ENCODE measurements at regions not wholly inside any gene's neighbourhood (a gene's known extent, or its start where the extent isn't known, plus 50 kb on each side); places are given as distances from the start of the nearest gene placed in this dataset.
A peak's percentile ranks its signal among the peaks of the same experiment; 100 is the strongest.
"Not testable (repeated sequence)": the region's sequence is repeated elsewhere in the genome, so short reads cannot be mapped to it uniquely, and the experiment has no call there.

DNA sequence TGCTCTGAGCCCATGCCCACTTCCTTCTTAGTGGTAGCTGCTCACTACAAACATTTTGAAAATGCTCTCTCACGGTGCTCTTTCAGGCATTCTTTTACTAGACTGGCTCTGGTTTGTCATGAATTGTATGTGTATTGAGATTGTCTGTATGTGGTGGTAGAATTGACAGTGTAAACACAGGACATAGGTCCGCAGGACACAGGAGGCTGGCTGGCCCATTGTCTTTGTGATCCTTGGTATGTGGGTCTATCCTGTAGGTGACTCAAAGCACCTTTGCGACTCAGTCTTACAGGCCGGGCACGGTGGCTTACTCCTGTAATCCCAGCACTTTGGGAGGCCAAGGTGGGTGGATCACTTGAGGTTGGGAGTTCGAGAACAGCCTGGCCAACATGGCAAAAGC lies 250.9 kb downstream of the C12orf75 start:
- peak; percentile 9 for DNase-seq (ENCODE audit: low spot score)

DNA sequence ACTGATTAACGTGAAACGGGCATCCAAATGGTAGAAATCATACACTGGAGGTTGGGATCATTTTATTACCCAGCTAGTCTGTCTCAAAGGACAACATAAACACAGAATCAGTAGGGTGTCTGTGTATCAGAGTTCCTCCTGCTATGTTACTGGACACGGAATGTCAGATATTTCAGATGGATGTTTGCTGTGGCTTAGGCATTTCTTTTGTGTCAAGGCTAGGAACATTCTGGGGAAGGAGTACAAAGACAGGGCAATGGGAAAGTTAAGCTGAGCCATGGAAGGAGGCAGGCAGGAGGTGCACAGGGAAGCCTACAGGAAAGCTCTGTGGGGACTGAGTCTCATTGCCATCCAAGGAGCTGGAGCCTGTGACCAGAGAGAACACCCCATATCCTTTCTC lies 254.6 kb downstream of the C12orf75 start:
- DNase-seq (ENCODE audit: low spot score), result no peak

DNA sequence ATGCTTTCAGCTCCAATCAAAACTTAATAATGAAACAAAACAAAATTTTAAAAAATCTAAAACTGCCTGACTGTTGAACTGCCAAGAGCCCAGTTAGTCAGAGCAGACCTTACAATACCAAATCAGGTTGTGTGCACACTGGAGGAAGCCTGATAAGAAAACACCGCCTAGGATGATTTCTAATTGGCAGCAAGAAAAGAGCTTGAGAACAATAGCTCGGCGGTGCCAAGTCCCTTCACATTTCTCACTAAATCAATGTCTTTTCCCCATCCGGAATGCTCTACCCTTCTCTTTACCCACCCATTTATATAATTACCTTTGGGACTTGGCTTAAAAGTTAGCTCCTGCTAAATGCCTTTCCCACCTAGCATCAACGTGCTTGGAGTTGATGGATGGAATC lies 256.7 kb downstream of the C12orf75 start:
- no peak for DNase-seq (ENCODE audit: low spot score)

DNA sequence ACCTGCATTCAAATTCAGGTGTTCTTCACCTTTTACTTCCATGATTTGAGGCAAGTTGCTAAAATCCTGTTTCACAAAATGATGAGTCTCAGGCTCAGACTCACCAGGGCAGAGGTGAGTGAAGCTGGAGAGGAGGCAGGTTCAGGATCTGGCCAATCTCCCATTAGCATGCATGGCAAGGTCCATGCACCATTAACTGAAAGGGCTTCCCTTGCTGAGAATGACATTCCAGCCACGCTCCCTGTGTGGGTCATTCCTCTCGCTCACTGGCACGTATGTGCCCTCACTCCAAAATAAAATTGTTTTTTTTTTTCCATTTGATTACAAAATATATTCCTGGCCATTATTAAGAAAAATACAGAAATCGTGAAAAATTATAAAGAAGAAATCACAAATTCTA lies 257.6 kb downstream of the C12orf75 start:
- no peak for DNase-seq (ENCODE audit: low spot score)

DNA sequence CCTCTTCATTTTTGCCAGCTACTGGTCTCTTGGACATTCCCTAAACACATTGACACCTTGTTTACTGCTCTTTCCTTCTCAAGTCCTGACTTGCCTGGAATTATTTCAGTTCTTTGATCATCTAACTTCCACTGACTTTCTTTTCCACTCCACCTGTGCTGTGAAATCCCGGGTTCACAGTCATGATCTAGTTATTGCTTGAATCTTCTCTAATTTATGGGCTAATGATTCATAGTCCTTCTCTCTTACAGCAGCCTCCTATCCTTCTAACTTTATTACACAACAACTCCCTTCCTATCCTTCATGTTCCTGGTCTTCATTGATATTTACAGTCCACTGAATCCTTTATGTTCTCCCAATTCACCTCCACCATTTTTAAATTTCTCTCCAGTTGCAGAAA lies 260.1 kb downstream of the C12orf75 start:
- DNase-seq (ENCODE audit: low spot score), result peak; percentile 19

DNA sequence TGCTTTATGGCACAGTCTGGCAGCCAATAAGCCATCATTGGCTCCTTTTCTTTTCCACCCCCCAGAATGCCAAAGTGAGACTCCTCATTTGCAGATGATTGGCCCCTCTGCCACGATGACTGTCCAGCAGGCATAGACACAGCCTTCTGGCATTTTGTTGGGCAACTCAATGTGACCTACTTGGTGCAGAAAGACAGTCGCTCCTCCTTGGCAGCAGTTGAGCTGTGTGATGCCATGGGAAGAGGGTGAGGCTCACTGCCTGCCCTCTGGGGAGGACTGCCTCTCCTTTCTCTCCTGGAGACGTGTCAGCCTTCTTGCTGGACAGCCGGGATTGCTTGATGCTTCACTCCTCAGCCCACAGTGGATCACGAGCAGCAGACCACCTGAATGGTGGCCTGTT lies 264.9 kb downstream of the C12orf75 start:
- DNase-seq (ENCODE audit: low spot score), result no peak

DNA sequence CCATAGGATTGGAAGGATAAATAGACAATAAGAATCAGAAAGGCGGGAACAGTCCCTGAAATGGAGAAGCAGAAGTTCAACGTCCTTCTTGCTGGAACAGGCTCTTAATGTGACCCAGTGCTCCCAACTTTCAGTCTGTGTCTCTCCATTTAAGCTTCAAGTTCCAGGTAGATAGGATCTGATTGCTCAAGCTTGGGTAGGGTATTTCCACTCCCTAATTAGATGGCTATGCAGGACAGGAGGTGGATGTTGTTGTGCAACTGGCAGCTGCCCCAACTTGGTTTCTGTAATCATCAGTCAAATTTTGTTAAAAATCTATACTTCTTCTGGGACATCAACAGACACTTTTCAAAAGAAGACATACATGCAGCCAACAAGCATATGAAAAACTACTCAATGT lies 266.2 kb downstream of the C12orf75 start:
- no peak for DNase-seq (ENCODE audit: low spot score)

DNA sequence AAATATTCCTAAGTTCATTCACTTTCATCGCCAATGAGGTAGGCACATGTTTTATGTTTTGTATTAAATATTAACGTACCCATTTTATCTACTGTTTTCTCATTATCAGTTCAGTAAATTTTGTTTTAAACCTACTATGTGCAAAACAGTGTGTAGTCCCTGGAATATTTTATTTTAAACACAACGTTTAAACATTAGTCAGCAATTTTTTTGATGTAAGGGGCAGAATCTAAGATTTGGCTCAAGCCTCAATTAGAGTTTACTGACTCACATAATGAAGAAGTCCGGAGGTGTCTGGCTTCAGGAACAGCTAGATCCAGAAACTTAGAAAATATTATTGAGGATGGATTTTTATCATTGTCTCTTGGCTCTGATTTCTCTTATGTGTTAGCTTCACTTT lies 267.5 kb downstream of the C12orf75 start:
- DNase-seq (ENCODE audit: low spot score), result no peak

DNA sequence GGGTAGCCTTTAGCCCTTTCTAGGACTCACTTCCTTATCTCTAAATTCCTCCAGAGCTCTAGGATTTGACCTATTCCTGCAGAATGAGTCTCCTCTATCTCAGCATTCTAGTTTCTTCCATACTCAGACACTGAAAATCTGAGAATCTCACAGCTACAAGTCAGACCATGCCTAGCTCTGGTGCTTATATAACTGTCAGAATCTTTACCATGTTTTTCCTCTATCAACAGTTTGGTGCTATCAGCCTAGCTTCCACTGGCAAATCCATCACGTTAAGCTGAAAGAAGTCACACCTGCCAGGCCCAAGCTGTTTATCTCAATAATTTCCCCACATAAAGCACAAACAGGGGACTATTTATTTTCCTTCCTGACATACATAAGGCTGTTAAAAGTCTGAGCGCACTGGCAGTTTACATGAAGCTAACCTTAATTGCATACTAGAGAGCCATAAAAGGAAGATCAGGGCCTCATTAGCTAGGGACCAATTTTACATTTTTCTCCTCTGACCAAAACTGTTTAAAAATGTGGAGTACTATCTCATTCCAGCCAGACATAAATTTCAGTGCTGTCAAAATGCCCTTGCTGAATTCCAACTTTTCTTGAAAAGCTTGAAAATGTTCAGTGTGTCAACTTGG lies 270.5 kb downstream of the C12orf75 start:
- no peak for DNase-seq (ENCODE audit: low spot score)

DNA sequence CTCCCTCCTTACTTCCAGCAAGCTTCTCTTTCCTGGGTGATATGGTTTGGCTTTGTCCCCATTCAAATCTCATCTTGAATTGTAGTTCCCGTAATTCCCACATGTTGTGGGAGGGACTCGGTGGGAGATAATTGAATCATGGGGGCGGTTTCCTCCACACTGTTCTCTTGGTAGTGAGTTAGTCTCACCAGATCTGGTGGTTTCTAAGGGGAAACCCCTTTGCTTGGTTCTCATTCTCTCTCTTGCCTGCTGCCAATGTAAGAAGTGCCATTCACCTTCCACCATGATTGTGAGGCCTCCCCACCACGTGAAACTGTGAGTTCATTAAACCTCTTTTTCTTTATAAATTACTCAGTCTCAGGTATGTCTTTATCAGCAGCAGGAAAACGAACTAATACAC lies 271.8 kb downstream of the C12orf75 start:
- not testable (repeated sequence) for DNase-seq (ENCODE audit: low spot score)

DNA sequence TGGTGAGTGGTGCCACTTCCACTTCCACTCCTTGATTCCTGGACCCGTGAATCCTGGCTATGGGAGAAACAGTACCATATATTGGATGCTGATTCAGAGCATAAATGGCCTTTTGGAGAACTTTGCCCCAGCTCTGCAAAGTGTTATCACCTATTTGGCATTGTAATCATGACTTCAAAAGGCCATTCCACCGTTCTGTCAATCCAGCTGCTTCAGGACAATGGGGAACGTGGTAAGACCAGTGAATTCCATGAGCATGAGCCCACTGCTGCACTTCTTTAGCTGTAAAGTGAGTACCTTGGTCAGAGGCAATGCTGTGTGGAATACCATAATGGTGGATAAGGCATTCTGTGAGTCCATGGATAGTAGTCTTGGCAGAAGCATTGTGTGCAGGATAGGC lies 273.8 kb downstream of the C12orf75 start:
- DNase-seq (ENCODE audit: low spot score), result not testable (repeated sequence)

DNA sequence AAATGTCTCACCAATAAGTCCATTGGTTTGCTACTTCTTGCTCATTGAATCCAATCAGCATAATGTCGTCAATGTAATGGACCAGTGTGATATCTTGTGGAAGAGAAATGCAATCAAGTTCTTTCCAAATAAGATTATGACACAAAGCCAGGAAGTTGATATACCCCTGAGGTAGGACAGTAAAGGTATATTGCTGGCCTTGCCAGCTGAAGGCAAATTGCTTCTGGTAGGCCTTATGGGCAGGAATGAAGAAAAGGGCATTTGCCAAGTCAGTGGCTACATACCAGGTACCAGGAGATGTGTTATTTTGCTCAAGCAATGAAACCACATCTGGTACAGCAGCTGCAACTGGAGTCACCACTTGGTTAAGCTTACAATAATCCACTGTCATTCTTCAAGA lies 276.1 kb downstream of the C12orf75 start:
- not testable (repeated sequence) for DNase-seq (ENCODE audit: low spot score)

DNA sequence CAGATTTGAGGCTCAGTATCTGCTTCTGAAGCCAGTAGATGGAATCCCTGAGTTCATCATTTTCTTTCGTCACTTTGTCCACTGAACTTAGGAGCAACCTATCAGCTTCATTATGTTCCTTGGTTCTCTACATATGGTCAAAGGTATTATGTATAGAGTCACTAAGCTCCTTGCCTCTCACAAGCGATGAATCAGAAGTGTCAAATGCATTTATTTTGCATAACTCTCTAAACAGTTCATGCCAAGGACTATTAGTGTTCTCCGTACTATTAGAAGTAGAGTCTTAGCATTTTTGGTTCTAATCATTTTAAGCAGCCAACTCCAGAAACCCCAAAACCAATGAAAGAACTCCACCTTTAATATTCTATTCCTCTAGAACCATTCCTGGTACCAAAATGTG lies 278.5 kb downstream of the C12orf75 start:
- not testable (repeated sequence) for DNase-seq (ENCODE audit: low spot score)

DNA sequence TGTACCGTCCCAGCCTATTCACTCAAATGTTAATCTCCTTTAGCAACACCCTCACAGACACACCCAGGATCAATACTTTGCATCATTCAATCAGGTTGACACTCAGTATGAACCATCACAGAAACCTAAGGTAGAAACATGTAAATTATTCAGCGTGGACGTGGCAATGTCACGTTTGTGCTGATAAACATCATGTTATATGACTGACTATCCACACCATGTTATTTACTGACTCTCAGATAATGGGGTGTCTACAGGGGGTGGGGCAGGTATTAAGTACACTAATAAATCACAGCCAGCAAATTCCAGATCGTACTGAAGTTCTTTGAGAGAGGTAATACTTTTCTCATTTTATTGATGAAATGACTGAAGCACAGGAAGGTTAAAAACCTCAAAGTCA lies 280.0 kb downstream of the C12orf75 start:
- no peak for DNase-seq (ENCODE audit: low spot score)

DNA sequence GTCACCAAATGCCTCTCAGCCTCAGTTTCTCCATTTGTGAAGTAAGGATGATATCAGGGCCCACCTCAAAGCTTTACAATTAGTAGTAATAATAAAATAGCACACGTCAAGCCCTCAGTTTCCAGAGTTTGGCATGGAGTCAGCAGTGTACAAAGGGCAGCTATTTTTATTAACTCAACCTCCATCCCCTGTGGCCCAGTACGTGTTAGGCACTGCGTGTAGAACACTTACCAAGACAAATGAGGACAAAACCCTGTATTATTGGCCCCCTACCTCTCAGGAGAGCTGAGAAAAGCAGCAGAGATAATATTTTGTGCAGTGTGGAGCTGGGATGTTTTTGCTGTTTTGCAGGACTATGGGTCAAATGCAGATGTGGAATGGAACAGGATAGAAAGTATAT lies 280.8 kb downstream of the C12orf75 start:
- no peak for DNase-seq (ENCODE audit: low spot score)

DNA sequence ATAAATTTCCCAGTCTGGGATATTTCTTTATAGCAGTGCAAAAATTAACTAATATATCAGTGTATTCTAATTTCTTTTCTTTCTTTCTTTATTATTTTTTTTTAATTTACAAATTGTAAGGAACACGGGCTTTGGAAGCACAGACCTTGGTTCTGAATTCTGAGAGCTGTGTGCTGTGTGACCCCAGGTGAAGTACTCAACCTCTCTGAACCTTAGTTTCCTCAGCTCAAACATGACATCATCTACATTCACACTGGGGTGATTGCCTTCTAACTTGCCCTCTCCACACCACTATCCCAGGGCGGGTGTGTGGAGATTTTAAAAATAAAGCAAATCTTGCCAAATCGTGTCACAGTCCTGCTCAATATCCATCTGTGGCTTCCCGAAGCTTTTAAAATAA lies 282.8 kb downstream of the C12orf75 start:
- no peak for DNase-seq (ENCODE audit: low spot score)

DNA sequence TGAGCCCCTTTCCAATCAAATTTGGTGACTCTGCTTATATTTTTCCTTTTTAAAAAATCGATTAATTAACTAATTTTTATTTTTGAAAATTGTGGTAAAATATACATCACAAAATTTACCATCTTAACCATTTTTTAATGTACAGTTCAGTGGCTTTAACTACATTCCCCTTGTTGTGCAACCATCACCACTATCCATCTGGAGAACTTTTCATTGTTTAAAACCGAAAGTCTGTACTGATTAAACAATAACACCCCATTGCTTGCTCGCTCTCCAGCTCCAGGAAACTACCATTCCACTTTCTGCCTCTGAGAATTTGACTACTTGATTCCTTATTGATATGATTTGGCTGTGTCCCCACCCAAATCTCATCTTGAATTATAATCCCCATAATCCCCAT lies 283.4 kb downstream of the C12orf75 start:
- no peak for DNase-seq (ENCODE audit: low spot score)

DNA sequence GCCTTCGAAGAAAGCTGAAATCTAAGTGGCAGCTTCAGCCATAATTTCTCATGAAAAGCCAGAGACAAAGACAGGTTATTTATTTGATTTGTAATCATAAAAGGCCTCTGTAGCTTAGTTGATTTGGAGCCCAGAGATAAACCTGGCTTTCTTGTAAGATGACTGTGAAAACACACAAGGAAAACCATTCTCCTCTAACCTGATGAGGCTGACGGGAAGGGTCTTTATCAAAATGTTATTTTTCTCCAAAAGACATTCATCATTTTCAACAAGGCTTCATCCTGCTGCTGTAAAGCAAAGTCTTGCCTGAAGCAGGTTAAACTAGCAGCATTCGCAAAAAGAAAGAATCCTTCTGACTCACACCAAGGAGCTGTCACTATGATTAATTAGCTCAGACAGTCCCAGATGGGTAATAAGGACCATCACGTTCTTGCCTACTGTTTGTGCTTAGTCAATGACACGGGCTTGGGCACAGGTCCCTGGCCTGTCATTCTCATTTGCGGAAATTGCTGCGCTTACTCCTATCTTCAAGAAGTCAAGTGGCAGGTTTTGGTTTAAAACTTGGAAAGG lies 286.6 kb downstream of the C12orf75 start:
- DNase-seq (ENCODE audit: low spot score), result no peak

DNA sequence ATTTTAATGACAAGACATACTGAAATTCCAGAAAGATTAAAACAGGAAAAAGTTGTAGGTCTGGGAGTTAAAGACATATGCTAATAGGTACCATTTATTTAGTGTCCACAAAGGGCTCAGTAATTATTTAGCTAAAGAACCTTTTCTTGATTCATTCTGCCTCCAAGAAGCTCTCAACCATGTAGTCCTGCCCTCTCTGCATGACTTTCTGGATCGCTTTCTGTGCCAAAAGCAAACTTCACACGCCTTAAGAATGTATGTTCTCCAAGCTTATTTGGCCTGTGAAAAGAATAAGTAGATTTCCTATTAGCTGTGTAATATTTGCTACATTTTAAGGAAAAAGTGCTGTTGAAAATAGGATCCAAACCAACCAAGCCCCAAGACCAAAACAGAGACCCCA lies 291.7 kb downstream of the C12orf75 start:
- no peak for DNase-seq (ENCODE audit: low spot score)

DNA sequence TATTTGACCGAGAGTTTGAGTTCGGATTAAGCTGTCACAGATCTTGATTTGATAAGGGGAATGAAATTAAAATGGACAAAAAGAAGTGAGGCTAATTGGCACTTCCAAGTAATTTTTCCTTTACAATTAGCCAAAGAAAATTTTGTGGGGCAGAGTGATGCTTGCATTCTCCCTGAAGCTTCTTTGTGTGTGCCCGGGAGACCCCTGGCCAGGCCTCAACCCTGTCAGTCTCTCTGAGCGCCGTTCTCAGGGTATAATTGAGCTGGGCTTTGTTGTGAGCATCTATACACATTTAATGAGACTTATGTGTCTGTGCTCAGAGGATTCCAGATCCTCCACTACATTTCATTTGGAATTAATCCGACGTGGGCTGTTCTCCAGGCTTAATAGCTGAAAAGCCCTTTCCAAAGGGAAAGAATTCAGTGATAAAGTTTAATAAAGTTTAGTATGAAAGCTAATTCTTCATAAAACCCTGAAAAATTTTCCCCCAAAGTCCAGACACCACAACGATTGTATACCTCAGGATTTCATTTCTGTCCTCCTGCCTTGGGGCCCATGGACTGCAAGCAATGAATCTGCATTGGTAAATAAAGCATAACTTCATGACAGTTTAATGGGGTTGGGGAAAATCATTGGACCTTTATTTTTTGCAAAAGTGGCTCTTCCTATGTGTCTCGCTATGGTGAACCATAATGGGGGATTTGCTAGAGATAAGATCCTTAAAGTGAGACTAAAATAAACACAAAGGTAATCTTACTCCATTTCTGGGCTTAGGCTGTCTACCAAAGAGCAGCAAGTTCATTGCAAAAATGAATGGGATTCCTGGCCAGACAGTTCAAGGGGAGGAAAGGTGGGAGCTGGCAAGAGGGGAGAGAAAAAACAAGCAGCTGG lies 292.6 kb downstream of the C12orf75 start:
- no peak for DNase-seq (ENCODE audit: low spot score)

DNA sequence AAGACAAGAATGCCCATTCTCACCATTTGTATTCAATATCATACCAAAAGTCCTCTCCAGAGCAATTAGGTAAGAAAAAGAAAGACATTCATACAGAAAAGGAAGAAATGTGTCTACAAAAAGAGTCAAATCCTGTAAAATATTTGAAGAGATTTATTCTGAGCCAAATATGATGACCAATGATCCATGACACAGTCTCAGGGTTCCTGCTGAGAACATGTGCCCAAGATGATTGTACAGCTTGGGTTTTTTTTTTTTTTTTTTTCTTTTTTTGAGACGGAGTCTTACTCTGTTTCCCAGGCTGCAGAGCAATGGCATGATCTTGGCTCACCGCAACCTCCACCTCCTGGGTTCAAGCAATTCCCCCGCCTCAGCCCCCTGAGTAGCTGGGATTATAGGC lies 296.2 kb downstream of the C12orf75 start:
- no peak for DNase-seq (ENCODE audit: low spot score)

DNA sequence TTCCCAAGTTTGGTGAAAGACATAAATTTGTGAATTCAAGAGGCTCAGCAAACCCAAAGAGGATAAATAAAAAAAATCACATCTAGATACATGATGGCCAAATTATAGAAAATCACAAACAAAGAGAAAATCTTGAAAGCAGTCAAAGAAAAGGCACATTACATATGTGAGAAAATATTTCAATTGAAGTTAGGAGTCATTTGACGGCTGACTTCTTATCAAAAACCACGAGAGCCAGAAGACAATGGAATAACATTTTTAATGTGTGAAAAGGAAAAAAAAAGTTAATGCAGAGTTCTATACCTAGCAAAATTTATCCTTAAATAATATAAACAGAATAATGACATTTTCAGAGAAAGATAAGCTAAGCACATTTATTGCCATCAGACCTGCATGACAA lies 307.0 kb downstream of the C12orf75 start:
- DNase-seq (ENCODE audit: low spot score), result no peak

DNA sequence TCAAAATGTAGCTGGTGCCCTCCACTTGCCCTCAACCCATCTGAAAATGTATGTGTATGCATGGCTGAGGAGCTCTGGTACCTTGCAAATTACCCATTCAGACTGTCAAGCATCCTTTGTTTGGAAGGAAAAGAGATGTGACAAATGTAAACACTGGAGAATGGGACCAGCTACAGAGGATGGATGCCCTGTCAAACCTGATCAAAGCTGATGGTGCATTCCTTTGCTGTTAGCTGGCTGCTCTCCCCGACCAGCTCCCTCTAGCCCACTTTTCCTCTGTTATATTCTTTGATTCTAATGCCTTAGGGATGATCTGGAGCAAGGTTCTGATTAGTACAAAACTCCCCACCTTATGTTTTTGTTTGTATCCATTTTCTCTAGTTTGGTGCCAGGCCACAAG lies 310.3 kb downstream of the C12orf75 start:
- DNase-seq (ENCODE audit: low spot score), result no peak
